ENCODE measurements at regions not wholly inside any gene's neighbourhood (a gene's known extent, or its start where the extent isn't known, plus 50 kb on each side); places are given as distances from the start of the nearest gene placed in this dataset.

- no peak for DNase-seq
These were observed 174.5 kb upstream of the HDAC9 start for GRCh38 chr7:18320971-18321567.

- no peak for DNase-seq
These were observed 165.0 kb upstream of the HDAC9 start for GRCh38 chr7:18330548-18330947.

GRCh38 chr7:18336626-18337025 lies 158.9 kb upstream of the HDAC9 start:
- no peak for DNase-seq

GRCh38 chr7:18337048-18337809 lies 158.3 kb upstream of the HDAC9 start:
- DNase-seq = no peak

GRCh38 chr7:18338910-18339523 lies 156.5 kb upstream of the HDAC9 start:
- DNase-seq = no peak

- DNase-seq = no peak
These were observed 153.8 kb upstream of the HDAC9 start for GRCh38 chr7:18341756-18342155.

GRCh38 chr7:18343047-18343446 lies 152.5 kb upstream of the HDAC9 start:
- no peak for DNase-seq

- DNase-seq = no peak
These were observed 151.0 kb upstream of the HDAC9 start for GRCh38 chr7:18344536-18344935.

- DNase-seq = no peak
These were observed 149.8 kb upstream of the HDAC9 start for GRCh38 chr7:18345641-18346234.

- DNase-seq = no peak
These were observed 148.4 kb upstream of the HDAC9 start for GRCh38 chr7:18347170-18347569.

GRCh38 chr7:18350678-18351077 lies 144.9 kb upstream of the HDAC9 start:
- DNase-seq = no peak

GRCh38 chr7:18352339-18353255 lies 143.0 kb upstream of the HDAC9 start:
- no peak for DNase-seq

- no peak for DNase-seq
These were observed 142.2 kb upstream of the HDAC9 start for GRCh38 chr7:18353339-18353738.

GRCh38 chr7:18354108-18355085 lies 141.2 kb upstream of the HDAC9 start:
- no peak for DNase-seq

- peak; percentile 13 for DNase-seq
These were observed 139.3 kb upstream of the HDAC9 start for GRCh38 chr7:18356191-18356645.

- DNase-seq = no peak
These were observed 137.9 kb upstream of the HDAC9 start for GRCh38 chr7:18357691-18358090.

GRCh38 chr7:18361756-18362155 lies 133.8 kb upstream of the HDAC9 start:
- DNase-seq = no peak

GRCh38 chr7:18363751-18364380 lies 131.7 kb upstream of the HDAC9 start:
- no peak for DNase-seq

- DNase-seq = no peak
These were observed 131.2 kb upstream of the HDAC9 start for GRCh38 chr7:18364396-18364795.

- no peak for DNase-seq
These were observed 129.2 kb upstream of the HDAC9 start for GRCh38 chr7:18366394-18366793.

GRCh38 chr7:18369011-18369410 lies 126.5 kb upstream of the HDAC9 start:
- no peak for DNase-seq
